Midbrain (tissue), 1 donor: ENCODE measurements at regions not wholly inside any gene's neighbourhood (a gene's known extent, or its start where the extent isn't known, plus 50 kb on each side); places are given as distances from the start of the nearest gene placed in this dataset.
"Not testable (repeated sequence)": the region's sequence is repeated elsewhere in the genome, so short reads cannot be mapped to it uniquely, and the experiment has no call there.

Source experiments
- DNase-seq: peaks from one replicate; lab custom pipeline; 2025; lab: John Stamatoyannopoulos, UW

- DNase-seq: no peak
Measured at GRCh38 chr2:12623051-12623450, 93.7 kb upstream of the TRIB2 start.

DNA sequence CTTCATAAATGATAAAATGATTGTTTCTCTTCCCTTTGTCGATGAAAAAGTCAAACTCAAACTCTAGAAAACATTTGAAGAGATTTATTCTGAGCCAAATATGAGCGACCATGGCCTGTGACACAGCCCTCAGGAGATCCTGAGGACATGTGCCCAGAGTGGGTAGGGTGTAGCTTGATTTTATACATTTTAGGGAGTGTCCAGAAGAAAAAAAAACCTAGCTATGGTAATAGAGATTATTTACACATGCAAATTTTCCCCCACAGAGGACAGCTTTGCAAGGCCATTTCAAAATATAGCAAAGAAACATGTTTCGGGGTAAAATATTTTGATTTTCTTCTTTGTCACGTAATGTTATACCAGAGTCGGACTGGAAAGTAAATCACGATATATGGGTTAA, 92.4 kb upstream of the TRIB2 start:
- no peak for DNase-seq

- DNase-seq: no peak
Measured at GRCh38 chr2:12624905-12625598, 91.7 kb upstream of the TRIB2 start.

DNA sequence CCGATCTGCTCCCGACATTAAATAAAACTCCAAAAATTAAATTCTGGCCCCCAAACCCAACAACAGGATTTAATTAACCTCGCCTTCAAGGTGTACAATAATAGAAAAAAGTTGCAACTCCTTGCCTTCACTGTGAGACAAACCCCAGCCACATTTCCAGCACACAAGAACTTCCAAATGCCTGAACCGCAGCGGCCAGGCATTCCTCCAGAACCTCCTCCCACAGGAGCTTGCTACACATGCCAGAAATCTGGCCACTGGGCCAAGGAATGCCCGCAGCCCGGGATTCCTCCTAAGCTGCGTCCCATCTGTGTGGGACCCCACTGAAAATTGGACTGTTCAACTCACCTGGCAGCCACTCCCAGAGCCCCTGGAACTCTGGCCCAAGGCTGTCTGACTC, 88.2 kb upstream of the TRIB2 start:
- DNase-seq: not testable (repeated sequence)

DNA sequence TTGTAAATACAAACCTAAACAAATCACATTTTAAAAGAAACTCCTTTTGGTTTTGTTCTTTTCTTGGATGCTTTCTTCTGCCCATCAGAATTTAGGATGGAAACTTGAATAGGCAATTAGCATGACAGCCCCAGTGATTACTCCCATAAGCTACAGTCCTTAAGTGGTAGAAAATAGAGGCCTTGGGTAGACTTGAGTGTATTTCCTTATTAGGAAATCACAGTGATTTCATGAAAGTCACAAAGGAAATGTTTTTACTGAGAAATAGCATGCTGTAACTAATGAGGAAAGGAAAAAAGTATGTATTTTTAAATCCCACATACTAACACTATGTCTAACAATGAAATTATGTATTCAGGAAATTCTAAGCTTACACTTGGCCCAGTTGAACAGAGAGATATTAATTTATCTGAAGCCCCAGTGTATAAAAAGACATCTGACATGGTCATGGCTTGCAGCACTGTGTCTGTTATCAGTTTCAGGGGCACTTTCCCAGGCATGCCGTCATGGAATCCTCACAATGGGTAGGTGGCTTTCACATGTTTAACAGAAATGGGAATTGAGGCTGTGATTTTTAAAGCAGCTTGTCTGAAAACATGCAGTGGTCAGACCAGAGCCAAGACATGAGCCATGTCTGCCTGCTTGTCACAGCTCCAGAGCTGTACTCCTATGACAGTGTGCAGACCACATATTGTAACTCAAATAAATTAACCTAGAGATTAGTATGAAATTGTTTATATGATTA, 79.7 kb upstream of the TRIB2 start:
- no peak for DNase-seq

DNA sequence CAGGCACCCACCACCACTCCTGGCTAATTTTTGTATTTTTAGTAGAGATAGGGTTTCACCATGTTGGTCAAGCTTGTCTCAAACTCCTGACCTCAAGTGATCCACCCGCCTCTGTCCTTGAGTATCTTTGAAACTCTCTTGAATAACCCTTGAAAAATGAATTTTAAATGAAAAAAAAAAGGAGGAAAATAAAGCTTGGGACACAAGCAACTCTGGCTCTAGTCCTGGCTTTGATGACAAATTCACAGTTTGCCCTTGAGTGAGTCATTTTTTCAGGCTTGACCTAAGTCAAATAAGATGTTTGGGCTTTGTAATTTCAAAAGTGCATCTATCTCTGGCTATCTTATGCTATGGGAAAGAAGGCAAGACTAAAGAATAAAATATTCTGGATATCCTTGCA, 79.0 kb upstream of the TRIB2 start:
- DNase-seq: no peak

DNA sequence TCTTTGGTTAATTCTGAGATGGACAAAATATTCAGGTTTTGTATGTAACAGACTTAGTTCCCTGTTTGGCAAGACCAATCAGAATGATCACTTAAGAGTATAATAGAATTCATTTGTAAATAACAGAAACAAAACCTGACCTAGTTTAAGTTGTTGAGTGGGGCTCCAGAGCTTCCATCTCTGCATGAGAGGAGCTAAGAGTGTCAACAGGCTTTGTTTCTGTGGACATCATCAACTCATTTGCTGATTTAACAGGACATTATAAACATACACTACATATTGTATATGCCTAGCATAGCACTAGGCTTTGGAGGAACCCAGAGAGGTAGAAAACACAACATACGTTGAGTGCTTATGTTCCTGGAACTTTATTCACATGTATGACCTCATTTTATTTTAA, 75.3 kb upstream of the TRIB2 start:
- no peak for DNase-seq

GRCh38 chr2:12642332-12642731, 74.4 kb upstream of the TRIB2 start:
- DNase-seq: no peak

DNA sequence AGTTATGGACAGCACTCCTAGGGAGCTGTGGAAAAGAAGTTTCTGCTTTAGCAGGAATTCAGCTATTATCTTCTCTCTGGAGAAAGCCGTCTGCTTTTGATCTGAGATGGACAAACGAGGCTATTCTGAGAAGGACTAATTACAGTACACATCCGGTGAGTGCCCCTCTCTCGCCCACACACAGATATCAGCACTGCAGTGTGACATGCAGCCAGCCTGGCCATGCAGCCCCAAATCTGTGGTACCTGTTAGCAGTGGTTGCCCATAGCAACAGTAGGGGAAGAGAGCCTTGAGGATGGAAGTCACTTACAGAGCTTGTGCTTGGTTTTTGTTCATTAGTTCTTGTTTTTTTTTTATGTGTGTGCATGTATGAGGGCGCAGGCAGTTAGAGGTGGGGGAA, 73.9 kb upstream of the TRIB2 start:
- DNase-seq: no peak

DNA sequence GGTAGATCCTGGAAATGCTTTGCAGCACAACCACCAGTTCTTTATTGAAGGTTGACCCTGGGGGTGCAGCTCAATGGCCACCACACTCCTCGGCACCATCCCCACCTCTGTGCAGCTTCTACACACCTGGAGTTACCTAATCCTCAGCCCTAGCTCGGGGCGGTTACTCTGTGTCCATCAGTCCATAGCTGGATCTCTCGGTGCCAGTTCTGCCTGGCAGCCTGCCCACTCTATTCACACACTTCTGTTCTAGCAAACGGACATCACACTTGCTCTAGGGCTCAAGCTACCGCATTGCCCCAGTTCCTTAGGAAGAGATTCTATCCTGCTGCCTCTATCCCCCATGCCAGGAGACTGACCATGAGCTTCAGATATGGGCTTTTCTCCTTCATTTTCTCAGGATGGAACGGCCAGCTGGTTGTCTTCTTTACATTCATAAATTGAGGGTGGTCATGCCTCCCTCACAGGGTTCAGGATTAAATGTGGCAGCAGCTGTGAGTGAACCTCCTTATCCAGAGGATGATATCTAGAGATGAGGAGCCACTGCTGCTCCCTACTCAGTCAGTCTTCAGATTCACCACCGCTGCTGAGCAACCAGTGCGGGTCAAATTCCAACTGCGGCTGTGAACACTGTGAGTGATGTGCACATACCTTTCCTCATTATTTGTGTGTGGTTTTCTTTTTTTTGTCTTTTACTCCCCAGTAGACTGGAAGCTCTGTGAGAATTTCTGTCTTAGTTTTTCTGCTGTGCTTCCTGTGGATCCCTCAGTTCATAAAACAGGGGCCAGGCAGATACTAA, 66.9 kb upstream of the TRIB2 start:
- no peak for DNase-seq

- no peak for DNase-seq
Measured at GRCh38 chr2:12651641-12652040, 65.1 kb upstream of the TRIB2 start.

DNA sequence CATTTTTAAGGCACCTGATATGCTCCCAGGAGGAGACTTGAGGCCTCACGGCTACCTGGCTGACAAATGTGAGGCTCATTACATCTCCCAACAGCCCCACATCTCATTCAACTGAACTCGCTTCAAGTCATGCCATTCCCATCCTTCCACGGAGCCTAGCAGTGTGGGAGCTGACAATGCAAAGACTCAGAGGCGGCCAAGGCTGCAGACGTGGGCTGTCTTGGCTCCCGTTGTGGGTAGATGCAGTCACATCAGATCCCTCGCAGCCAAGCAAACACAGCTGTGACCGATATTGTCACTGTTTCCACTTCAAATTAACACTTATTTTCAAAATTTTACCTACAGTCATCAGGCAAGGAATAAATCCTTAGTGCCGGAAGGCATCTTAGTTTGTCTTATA, 64.0 kb upstream of the TRIB2 start:
- no peak for DNase-seq

DNA sequence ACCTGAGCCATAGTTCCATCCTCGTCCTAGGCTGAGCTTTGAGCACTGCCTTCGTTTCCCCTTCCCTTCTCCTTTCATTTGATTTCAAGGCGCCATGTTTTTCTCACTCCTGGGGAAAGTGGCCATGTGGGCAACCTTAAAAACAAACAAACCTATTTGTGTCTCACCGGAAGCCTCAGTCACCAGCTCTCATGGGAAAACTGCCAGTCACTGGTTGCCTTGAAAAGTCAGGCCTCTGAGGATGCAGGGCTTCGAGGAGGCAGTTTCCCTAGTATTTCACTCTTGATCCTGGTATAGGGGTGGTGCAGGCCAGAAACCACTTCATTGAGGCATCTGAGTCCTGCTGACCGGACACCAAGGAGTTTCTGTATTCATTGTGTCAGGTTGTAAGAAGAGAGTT, 59.2 kb upstream of the TRIB2 start:
- no peak for DNase-seq

DNA sequence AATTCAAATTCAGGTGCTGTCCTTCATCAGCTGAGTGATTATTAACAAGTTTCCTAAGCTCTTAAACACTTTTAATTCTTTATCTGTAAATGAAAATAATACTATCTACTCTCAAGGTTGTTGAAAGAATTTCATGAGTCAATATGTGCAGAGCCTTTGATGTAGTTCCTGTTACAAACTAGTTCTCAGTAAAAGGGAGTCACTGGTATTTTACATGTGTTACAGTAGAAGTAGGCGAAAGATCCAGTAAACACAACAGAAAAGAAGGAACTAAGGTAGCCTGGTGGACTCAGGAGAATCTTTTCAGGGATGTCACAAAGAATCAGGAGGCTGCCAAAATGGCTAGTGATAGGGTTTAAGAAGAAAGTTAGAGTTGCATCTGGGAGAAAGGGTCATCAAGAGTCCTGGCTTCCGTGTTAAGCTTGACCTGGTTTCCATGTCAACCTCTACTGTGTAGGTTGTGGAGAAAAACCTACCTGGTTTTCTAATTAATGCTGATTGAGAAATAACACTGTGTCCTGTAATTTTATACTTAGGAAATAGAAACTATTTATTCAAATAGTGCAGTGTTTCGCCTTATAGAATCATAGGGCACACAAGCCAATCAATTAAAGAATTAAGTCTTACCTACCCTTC, 58.3 kb upstream of the TRIB2 start:
- no peak for DNase-seq

- DNase-seq: no peak
Measured at GRCh38 chr2:12661489-12661888, 55.2 kb upstream of the TRIB2 start.

- no peak for DNase-seq
Measured at GRCh38 chr2:12663306-12664037, 53.3 kb upstream of the TRIB2 start.

- DNase-seq: no peak
Measured at GRCh38 chr2:12665334-12665733, 51.4 kb upstream of the TRIB2 start.

DNA sequence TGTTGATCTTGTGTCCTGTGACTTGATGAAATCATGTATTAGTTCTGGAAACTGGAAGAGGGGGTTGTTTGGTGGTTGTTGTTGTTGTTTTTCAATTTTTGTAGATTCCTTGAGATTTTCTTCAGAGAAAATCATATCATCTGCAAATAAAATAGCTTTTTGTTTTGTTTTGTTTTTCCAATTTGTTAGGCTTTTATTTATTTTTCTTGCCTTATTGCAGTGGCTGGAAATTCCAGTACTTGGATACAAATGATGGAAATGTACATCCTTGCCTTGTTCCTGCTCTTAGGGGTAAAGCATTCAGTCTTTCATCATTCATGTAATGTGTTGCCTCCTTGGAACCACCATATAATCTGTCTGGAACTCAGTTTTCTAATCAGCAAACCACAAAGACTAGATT, 50.3 kb upstream of the TRIB2 start:
- no peak for DNase-seq
